GM12878 (cell line): ENCODE measurements at regions not wholly inside any gene's neighbourhood (a gene's known extent, or its start where the extent isn't known, plus 50 kb on each side); places are given as distances from the start of the nearest gene placed in this dataset.

ENCODE experiments used
- ATAC-seq: fragments of 200-7000 bp; cut with Tn5 transposase; 3 replicates; pipeline ENCODE4 v1.9.1; 2020; ENCODE audit warnings: mild to moderate bottlenecking, moderate library complexity
- BruUV-seq: library from RNA; stranded (reverse); fragments of 400-500 nt; replicated peaks from 2 replicates; lab custom pipeline; 2021; lab: Mats Ljungman, UMichigan
- CTCF ChIA-PET: fragments of 300-600 bp; sonication (Branson Sonifier 250); formaldehyde crosslinking; extraction: SDS; loops from one replicate; lab custom pipeline; 2021; ENCODE audit warnings: inconsistent platforms; lab: Yijun Ruan, JAX
- POLR2A ChIA-PET: fragments of 350-600 bp; formaldehyde crosslinking; extraction: SDS; loops from one replicate; lab custom pipeline; 2021; ENCODE audit warnings: inconsistent platforms; lab: Charles Lee
- RAD21 ChIA-PET: fragments of 300-600 bp; sonication (Branson Sonifier 250); formaldehyde crosslinking; loops from one replicate; lab custom pipeline; 2023; ENCODE audit warnings: antibody characterized with exemption; ENCODE audit not compliant: unreplicated experiment; lab: Charles Lee
- SMC1A ChIA-PET: fragments of 300-600 bp; sonication (Branson Sonifier 250); formaldehyde crosslinking; loops from one replicate; lab custom pipeline; 2023; ENCODE audit not compliant: unreplicated experiment, uncharacterized antibody; lab: Charles Lee
- DNase-seq: peaks from one replicate; pipeline ENCODE4 v3.0.0-alpha.2; 2011; ENCODE audit warnings: low read depth, low spot score
- FAIRE-seq: peaks from 3 replicates; lab custom pipeline; 2011; peaks lifted over from hg19 to GRCh38; lab: Jason Lieb, UNC
- H2AFZ ChIP-seq: 2 replicates; pipeline ENCODE4 v1.6.0; 2011; ENCODE audit warnings: low read depth, low read length, control low read depth; ENCODE audit not compliant: control insufficient read depth
- H3K27ac ChIP-seq: 2 replicates; pipeline ENCODE4 v1.5.1; 2011; ENCODE audit warnings: control low read depth; ENCODE audit not compliant: control insufficient read depth, insufficient read depth
- H3K27me3 ChIP-seq, 2 experiments: replicated peaks in 1 of 2; 2 replicates each; pipeline versions ENCODE4 v1.6.0 to v1.6.1; 2011; ENCODE audit warnings: low read length in 1 of 2; ENCODE audit not compliant: control insufficient read depth in 2 of 2, insufficient read depth in 2 of 2
- H3K36me3 ChIP-seq, 2 experiments: 2 replicates each; pipeline ENCODE4 v1.5.1; 2011; ENCODE audit warnings: low read length in 1 of 2; ENCODE audit not compliant: control insufficient read depth in 2 of 2, insufficient read depth in 2 of 2
- H3K4me1 ChIP-seq: 2 replicates; pipeline ENCODE4 v1.6.1; 2011; ENCODE audit warnings: mild to moderate bottlenecking, low read length, moderate library complexity, mixed read lengths; ENCODE audit not compliant: control insufficient read depth, insufficient read depth
- H3K4me2 ChIP-seq: 2 replicates; pipeline ENCODE4 v1.6.0; 2011; ENCODE audit warnings: control low read depth; ENCODE audit not compliant: control insufficient read depth, insufficient read depth
- H3K4me3 ChIP-seq: fragments of 200-600 bp; sonication (generic); 2 replicates; pipeline ENCODE4 v1.5.1; 2016
- H3K79me2 ChIP-seq: 2 replicates; pipeline ENCODE4 v1.6.0; 2011; ENCODE audit warnings: low read length; ENCODE audit not compliant: control insufficient read depth, insufficient read depth
- H3K9ac ChIP-seq: 2 replicates; pipeline ENCODE4 v1.8.0; 2011; ENCODE audit warnings: low read length, control low read depth, mixed read lengths; ENCODE audit not compliant: control insufficient read depth, insufficient read depth
- H3K9me3 ChIP-seq: replicated peaks from 3 replicates; pipeline ENCODE4 v1.5.1; 2011; ENCODE audit warnings: mild to moderate bottlenecking, low read length; ENCODE audit not compliant: control insufficient read depth, insufficient read depth
- H4K20me1 ChIP-seq: 2 replicates; pipeline ENCODE4 v1.6.0; 2011; ENCODE audit not compliant: control insufficient read depth, insufficient read depth
- BACH1 ChIP-seq: fragments of 450-650 bp; IDR thresholded peaks from 2 replicates; pipeline ENCODE4 v1.6.1; 2017; ENCODE audit warnings: mild to moderate bottlenecking, borderline replicate concordance
- FOS ChIP-seq: IDR thresholded peaks from 3 replicates; pipeline ENCODE4 v1.6.1; 2011; ENCODE audit warnings: borderline replicate concordance; ENCODE audit not compliant: insufficient read length; ENCODE audit errors: extremely low read depth
- JUNB ChIP-seq: IDR thresholded peaks from 2 replicates; pipeline ENCODE4 v1.6.1; 2016; ENCODE audit warnings: antibody characterized with exemption, mild to moderate bottlenecking
- MYC ChIP-seq: IDR thresholded peaks from 2 replicates; pipeline ENCODE4 v1.6.1; 2011; ENCODE audit warnings: mild to moderate bottlenecking, low read length, moderate library complexity, inconsistent platforms; ENCODE audit not compliant: insufficient read depth, insufficient replicate concordance, insufficient read length, severe bottlenecking
- WGBS: methylation state at CpG from one replicate; pipeline ENCODE4 v1.1.6; 2016; ENCODE audit warnings: low lambda C conversion rate; ENCODE audit not compliant: insufficient replicate concordance, insufficient coverage; ENCODE audit errors: missing lambda C conversion rate; 5-methylcytosine and 5-hydroxymethylcytosine counted together
- in situ Hi-C: fragments of 300-500 bp; cut with MboI; formaldehyde crosslinking; loops from 9 replicates; pipeline ENCODE4 v1.14.3; 2018; ENCODE audit warnings: mixed read lengths
- intact Hi-C: fragments of 100-400 bp; cut with micrococcal nuclease; formaldehyde crosslinking; loops from one replicate; pipeline ENCODE4 v1.14.2; 2022; ENCODE audit not compliant: unreplicated experiment
- TF ChIP-seq, protein P1 (sequence below): IDR thresholded peaks from 2 replicates; pipeline ENCODE4 v1.6.1; 2011; ENCODE audit warnings: low read depth, low read length, improper control_type of control experiment, borderline replicate concordance
- TF ChIP-seq, protein P2 (sequence below): IDR thresholded peaks from 2 replicates; pipeline ENCODE4 v1.6.1; 2012; ENCODE audit warnings: low read depth, low read length, improper control_type of control experiment

DNA sequence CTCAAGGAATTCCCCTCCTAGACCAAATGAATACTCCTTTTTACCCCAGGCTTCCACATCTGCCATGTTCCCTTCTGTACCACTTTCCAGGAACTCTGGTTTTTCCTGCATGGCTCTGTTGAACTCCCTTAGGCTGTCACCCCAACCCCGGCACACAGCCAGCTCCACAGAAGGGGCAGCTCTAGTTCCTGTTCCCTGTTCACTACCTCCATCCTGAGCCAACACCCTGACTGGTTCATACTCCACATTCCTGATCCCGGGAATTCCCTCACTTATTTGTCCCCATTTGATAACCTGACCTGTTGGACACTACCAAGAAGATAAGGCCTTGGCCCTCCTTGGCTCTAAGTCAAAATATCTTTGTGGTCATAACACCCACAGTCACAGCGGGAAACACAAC lies 280.9 kb upstream of the RAB6C start:
- H3K4me2 ChIP-seq, result no peak overlapping the region
- no peaks in the 10 kb centered on the region for H3K36me3 ChIP-seq
- no peaks in the 10 kb centered on the region for H3K4me1 ChIP-seq
- intact Hi-C loops (no loop called here), in situ Hi-C loops (no loop called here)
- TF ChIP-seq BACH1 (no peak), FOS (no peak), MYC (no peak), JUNB (no peak)
- TF ChIP-seq, protein P1, sequence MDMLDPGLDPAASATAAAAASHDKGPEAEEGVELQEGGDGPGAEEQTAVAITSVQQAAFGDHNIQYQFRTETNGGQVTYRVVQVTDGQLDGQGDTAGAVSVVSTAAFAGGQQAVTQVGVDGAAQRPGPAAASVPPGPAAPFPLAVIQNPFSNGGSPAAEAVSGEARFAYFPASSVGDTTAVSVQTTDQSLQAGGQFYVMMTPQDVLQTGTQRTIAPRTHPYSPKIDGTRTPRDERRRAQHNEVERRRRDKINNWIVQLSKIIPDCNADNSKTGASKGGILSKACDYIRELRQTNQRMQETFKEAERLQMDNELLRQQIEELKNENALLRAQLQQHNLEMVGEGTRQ, result no peak
- TF ChIP-seq, protein P2, sequence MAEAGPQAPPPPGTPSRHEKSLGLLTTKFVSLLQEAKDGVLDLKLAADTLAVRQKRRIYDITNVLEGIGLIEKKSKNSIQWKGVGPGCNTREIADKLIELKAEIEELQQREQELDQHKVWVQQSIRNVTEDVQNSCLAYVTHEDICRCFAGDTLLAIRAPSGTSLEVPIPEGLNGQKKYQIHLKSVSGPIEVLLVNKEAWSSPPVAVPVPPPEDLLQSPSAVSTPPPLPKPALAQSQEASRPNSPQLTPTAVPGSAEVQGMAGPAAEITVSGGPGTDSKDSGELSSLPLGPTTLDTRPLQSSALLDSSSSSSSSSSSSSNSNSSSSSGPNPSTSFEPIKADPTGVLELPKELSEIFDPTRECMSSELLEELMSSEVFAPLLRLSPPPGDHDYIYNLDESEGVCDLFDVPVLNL, result no peak
- ChIA-PET SMC1A (no interaction called here), RAD21 (no interaction called here), POLR2A (no interaction called here), CTCF (no interaction called here)
- H3K9me3 ChIP-seq, result no peaks in the 10 kb centered on the region; the same call in 1 of the 3 replicates
- no peaks in the 10 kb centered on the region for H3K27me3 ChIP-seq
- H3K27ac ChIP-seq, result no peak overlapping the region
- FAIRE-seq (no peak), ATAC-seq (no peak), DNase-seq (no peak)
- BruUV-seq, result no TSS peak
- WGBS, result 15% methylated on average over 3 of the region's 3 CpGs
- no peaks in the 10 kb centered on the region for H4K20me1 ChIP-seq
- H2AFZ ChIP-seq, result no peak overlapping the region
- no peak overlapping the region for H3K9ac ChIP-seq
- no peaks in the 10 kb centered on the region for H3K79me2 ChIP-seq
- no peak overlapping the region for H3K4me3 ChIP-seq
